H1 (cell line): ENCODE measurements at regions not wholly inside any gene's neighbourhood (a gene's known extent, or its start where the extent isn't known, plus 50 kb on each side); places are given as distances from the start of the nearest gene placed in this dataset.

ENCODE experiments used
- CHD2 ChIP-seq: IDR thresholded peaks from 2 replicates; pipeline ENCODE4 v1.6.1; 2012; ENCODE audit warnings: low read length, improper control_type of control experiment
- EP300 ChIP-seq, 2 experiments: IDR thresholded peaks; 1 replicate in 1 of 2; 2 replicates in 1 of 2; pipeline ENCODE4 v1.6.1; 2011 to 2012; ENCODE audit warnings: low read depth in 2 of 2, low read length in 2 of 2, mild to moderate bottlenecking in 2 of 2, borderline replicate concordance in 1 of 2, inconsistent platforms in 1 of 2, moderate library complexity in 1 of 2
- JUND ChIP-seq: IDR thresholded peaks from 2 replicates; pipeline ENCODE4 v1.6.1; 2011; ENCODE audit warnings: mild to moderate bottlenecking, improper control_type of control experiment, low read length
- POLR2A ChIP-seq, 2 experiments: IDR thresholded peaks; 1 replicate in 1 of 2; 2 replicates in 1 of 2; pipeline ENCODE4 v1.6.1; 2011; ENCODE audit warnings: low read depth in 2 of 2, low read length in 2 of 2, mild to moderate bottlenecking in 2 of 2; ENCODE audit errors: control extremely low read depth in 1 of 2
- POLR2AphosphoS5 ChIP-seq: IDR thresholded peaks from 2 replicates; pipeline ENCODE4 v1.6.1; 2011; ENCODE audit warnings: low read depth, low read length
- TEAD4 ChIP-seq: IDR thresholded peaks from 2 replicates; pipeline ENCODE4 v1.6.1; 2012; ENCODE audit warnings: low read depth, low read length, inconsistent platforms, mixed read lengths
- YY1 ChIP-seq: IDR thresholded peaks from 2 replicates; pipeline ENCODE4 v1.6.1; 2011; ENCODE audit warnings: low read depth, mild to moderate bottlenecking, low read length
- ZNF274 ChIP-seq: IDR thresholded peaks from 2 replicates; pipeline ENCODE4 v1.7.0; 2012; ENCODE audit warnings: low read length, borderline replicate concordance; ENCODE audit errors: extremely low read depth
- TF ChIP-seq, protein P1 (sequence below): IDR thresholded peaks from 2 replicates; pipeline ENCODE4 v1.6.1; 2012; ENCODE audit warnings: inconsistent platforms
- TF ChIP-seq, protein P2 (sequence below), 3 experiments: IDR thresholded peaks; 1 replicate in 2 of 3; 2 replicates in 1 of 3; pipeline versions ENCODE4 v1.5.1 to v1.6.1; 2011; ENCODE audit warnings: low read length in 3 of 3, mild to moderate bottlenecking in 3 of 3, inconsistent platforms in 2 of 3, low read depth in 1 of 3, moderate library complexity in 1 of 3; ENCODE audit not compliant: insufficient read depth in 1 of 3; ENCODE audit errors: control extremely low read depth in 1 of 3

DNA sequence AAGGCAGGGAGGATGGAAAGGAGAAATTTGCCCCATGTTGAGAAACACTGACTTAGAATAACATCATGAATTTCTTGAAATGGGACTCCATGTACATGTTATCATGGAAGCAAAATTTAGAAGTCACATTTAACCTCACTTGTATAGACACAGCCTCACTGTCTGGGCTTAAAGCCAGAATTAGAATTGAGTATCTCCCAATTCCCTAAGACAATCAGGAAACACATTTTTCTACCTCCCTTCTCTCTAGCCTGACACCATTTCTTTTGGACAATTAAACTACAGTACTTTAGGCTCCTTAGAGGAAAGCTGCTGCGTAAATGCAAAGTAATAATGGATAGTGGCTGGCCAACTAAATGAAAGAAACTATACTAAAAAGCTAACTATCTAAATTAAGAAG is 795.5 kb downstream of the C12orf50 start:
- TF ChIP-seq, protein P1, sequence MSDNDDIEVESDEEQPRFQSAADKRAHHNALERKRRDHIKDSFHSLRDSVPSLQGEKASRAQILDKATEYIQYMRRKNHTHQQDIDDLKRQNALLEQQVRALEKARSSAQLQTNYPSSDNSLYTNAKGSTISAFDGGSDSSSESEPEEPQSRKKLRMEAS, result no peak
- TF ChIP-seq YY1 (no peak), CHD2 (no peak), TEAD4 (no peak), POLR2A (IDR thresholded peaks at IDR 0.05; ENCODE audit: control extremely low read depth in 1 of 2, low read depth in 2 of 2, low read length in 2 of 2) (no peak), POLR2AphosphoS5 (no peak), EP300 (IDR thresholded peaks at IDR 0.05; ENCODE audit: borderline replicate concordance in 1 of 2, low read depth in 2 of 2, low read length in 2 of 2) (no peak), JUND (no peak), ZNF274 (no peak)
- TF ChIP-seq, protein P2, sequence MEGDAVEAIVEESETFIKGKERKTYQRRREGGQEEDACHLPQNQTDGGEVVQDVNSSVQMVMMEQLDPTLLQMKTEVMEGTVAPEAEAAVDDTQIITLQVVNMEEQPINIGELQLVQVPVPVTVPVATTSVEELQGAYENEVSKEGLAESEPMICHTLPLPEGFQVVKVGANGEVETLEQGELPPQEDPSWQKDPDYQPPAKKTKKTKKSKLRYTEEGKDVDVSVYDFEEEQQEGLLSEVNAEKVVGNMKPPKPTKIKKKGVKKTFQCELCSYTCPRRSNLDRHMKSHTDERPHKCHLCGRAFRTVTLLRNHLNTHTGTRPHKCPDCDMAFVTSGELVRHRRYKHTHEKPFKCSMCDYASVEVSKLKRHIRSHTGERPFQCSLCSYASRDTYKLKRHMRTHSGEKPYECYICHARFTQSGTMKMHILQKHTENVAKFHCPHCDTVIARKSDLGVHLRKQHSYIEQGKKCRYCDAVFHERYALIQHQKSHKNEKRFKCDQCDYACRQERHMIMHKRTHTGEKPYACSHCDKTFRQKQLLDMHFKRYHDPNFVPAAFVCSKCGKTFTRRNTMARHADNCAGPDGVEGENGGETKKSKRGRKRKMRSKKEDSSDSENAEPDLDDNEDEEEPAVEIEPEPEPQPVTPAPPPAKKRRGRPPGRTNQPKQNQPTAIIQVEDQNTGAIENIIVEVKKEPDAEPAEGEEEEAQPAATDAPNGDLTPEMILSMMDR (IDR thresholded peaks at IDR 0.05; ENCODE audit: control extremely low read depth in 1 of 3, insufficient read depth in 1 of 3, low read depth in 1 of 3, low read length in 3 of 3), result no peak
